Activated T-helper 9 cell treated with anti-CD3 and anti-CD28 coated beads, Interleukin-2, amount 50 U/mL, for 16 hours (primary cell): ENCODE measurements at regions not wholly inside any gene's neighbourhood (a gene's known extent, or its start where the extent isn't known, plus 50 kb on each side); places are given as distances from the start of the nearest gene placed in this dataset.

Experiments
- DNase-seq: peaks from one replicate; pipeline ENCODE4 v3.0.0-alpha.2; 2020; ENCODE audit warnings: low read depth

GRCh38 chr14:101193845-101194372, 290.4 kb upstream of the RTL1 start:
- no peak for DNase-seq

- no peak for DNase-seq
These were observed 291.1 kb upstream of the RTL1 start for GRCh38 chr14:101194373-101195308.

- DNase-seq, result no peak
These were observed 291.9 kb upstream of the RTL1 start for GRCh38 chr14:101195309-101195901.

- no peak for DNase-seq
These were observed 292.7 kb upstream of the RTL1 start for GRCh38 chr14:101196051-101196712.

GRCh38 chr14:101196795-101197590, 293.5 kb upstream of the RTL1 start:
- no peak for DNase-seq

GRCh38 chr14:101197595-101198397, 294.3 kb upstream of the RTL1 start:
- no peak for DNase-seq

- no peak for DNase-seq
These were observed 295.0 kb upstream of the RTL1 start for GRCh38 chr14:101198398-101199027.

GRCh38 chr14:101199028-101199770, 295.7 kb upstream of the RTL1 start:
- no peak for DNase-seq

GRCh38 chr14:101200008-101200649, 296.6 kb upstream of the RTL1 start:
- DNase-seq, result no peak

- no peak for DNase-seq
These were observed 297.4 kb upstream of the RTL1 start for GRCh38 chr14:101200650-101201516.

GRCh38 chr14:101201535-101202151, 298.1 kb upstream of the RTL1 start:
- DNase-seq, result no peak

- no peak for DNase-seq
These were observed 299.3 kb upstream of the RTL1 start for GRCh38 chr14:101202627-101203404.

- no peak for DNase-seq
These were observed 303.0 kb upstream of the RTL1 start for GRCh38 chr14:101206556-101206955.

GRCh38 chr14:101207041-101207440, 303.5 kb upstream of the RTL1 start:
- no peak for DNase-seq

- DNase-seq, result no peak
These were observed 304.4 kb upstream of the RTL1 start for GRCh38 chr14:101207897-101208296.

GRCh38 chr14:101209594-101209993, 306.1 kb upstream of the RTL1 start:
- DNase-seq, result no peak

GRCh38 chr14:101215266-101215665, 311.7 kb upstream of the RTL1 start:
- no peak for DNase-seq
